Left renal cortex interstitium (tissue), 4 donors: ENCODE measurements at regions not wholly inside any gene's neighbourhood (a gene's known extent, or its start where the extent isn't known, plus 50 kb on each side); places are given as distances from the start of the nearest gene placed in this dataset.

Experiments used
- DNase-seq, 4 donors: peaks; one replicate each; pipeline ENCODE4 v3.0.0-alpha.2; 2013; ENCODE audit warnings: low read depth in 4 of 4, low spot score in 2 of 4, missing footprints in 1 of 4

- no peak for DNase-seq
Measured at GRCh38 chr15:70557521-70558258, 205.7 kb downstream of the UACA start.

- no peak for DNase-seq
Measured at GRCh38 chr15:70556779-70557178, 206.6 kb downstream of the UACA start.

GRCh38 chr15:70556151-70556741 lies 207.1 kb downstream of the UACA start:
- DNase-seq, result no peak

DNA sequence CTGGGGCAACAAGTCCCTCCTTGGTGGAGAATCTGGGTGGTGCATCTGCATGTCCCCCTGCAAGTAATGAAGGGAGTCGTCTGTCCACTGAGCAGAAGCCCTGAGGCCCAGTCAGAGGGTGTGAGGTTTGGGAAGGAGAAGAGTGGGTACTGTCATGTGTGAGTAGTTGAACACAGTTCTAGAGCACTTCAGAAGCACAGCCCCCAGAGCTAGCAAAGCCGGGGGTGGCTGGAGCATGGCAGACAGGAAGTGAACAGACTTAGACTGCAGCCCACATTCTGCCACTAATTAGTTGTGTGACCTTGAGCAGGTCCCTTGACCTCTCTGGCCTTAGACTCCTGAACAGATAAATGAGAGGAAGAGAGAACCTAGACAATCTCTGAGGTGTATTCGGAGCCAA lies 207.6 kb downstream of the UACA start:
- DNase-seq, result no peak

DNA sequence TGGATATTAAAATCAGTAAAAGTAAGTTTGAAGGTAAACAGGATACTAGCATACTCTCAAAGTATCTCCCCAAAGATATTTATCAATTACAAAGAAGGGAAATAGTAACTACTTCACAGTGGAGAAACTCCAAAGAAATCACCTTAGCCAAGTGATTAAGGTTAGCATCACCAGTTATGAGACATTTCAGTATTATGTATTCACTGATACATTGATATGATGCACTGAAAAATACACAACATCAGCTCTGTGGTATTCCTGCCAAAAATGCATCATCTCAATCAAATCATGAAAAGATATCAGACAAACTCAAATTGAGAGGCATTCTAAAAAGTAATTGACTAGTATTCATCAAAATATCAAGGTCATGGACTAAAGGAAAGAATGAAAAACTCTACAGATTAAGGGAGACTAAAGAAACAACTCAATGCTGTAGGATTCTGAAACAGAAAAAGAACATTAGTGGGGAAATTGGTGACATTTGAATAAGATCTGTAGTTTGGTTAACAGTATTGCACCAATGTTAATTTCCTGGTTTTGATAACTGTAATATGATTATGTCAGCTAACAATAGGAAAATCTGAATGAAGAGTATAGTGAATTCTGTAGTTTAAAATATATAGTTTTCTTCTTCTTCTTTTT lies 215.4 kb downstream of the UACA start:
- DNase-seq, result no peak

DNA sequence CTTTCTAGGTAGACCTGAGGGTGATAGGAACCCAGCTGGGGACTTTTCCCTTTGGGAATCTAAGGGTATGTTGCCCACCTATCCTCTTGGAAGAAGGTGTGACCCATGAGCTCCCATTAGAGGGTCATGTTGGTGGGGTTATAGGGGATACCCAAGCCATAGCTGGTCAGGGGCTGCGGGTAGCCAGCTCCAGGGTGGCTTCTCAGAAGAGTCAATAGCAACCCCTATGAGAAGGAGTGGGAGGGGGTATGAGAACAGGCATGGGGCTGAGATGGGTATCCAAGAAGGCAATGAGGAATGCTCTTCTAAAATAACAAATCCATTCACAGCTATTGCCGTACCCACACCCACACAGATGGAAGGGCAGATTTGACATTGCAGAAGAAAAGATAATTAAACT lies 217.8 kb downstream of the UACA start:
- DNase-seq, result no peak

DNA sequence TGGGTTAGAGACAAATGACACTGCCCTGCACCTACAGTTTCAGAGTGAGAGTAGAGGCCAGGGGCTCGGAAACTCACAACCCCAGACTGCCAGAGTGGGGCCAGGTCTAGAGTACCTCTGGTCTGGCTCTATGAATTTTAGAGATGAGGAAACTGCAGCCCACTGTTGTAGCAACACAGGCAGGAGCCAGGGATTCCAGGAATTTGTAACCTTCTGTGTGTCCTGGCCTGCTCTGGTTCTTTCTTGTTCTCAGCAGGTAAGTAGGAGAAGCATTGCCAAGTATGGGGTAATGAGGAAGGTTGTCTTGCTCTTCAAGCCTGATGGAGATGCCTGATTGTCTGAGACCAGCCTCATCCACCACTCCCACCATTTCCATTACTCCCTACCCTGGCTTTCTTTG lies 221.8 kb downstream of the UACA start:
- no peak for DNase-seq

- DNase-seq, result no peak
Measured at GRCh38 chr15:70539912-70540530, 223.3 kb downstream of the UACA start.

DNA sequence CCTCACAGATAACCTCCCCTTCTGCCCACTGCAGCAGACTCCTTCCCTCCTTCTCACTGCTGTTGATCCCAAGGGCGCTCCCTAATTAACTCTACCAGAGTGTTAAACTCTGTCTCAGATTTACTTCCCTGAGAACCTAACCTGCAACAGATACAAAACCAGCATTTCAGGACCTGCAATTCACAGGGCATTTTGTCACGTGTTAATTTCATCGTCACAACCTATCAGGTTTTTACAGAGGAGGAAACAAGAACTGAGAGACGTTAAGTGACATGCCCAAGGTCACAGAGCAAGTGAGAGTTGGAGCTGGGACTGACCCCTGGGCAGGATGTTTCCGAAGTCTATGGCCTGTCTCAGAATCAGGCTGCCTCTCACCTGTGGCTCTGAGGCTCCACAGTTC lies 223.9 kb downstream of the UACA start:
- DNase-seq, result no peak

DNA sequence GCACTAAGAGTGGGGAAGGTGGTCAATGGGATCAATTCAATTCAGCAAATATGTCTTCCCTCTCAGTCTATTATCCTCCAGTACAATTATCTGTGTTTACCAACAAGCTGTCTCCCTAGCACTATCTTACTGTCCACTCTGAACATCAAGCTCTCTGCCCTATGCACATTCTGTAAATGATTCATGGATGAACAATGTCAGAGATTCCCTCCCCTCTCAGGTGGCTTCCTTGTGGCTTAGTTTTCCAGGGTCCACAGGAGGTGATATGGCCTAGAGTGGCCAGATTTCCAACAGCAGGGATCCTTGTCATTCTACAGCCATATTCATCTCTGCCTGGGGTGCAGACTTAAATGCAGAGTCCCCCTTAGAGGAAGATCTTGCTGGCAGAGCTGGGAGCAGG lies 225.1 kb downstream of the UACA start:
- DNase-seq, result no peak

GRCh38 chr15:70535955-70536338 lies 227.4 kb downstream of the UACA start:
- no peak for DNase-seq

GRCh38 chr15:70535071-70535954 lies 228.0 kb downstream of the UACA start:
- no peak for DNase-seq

DNA sequence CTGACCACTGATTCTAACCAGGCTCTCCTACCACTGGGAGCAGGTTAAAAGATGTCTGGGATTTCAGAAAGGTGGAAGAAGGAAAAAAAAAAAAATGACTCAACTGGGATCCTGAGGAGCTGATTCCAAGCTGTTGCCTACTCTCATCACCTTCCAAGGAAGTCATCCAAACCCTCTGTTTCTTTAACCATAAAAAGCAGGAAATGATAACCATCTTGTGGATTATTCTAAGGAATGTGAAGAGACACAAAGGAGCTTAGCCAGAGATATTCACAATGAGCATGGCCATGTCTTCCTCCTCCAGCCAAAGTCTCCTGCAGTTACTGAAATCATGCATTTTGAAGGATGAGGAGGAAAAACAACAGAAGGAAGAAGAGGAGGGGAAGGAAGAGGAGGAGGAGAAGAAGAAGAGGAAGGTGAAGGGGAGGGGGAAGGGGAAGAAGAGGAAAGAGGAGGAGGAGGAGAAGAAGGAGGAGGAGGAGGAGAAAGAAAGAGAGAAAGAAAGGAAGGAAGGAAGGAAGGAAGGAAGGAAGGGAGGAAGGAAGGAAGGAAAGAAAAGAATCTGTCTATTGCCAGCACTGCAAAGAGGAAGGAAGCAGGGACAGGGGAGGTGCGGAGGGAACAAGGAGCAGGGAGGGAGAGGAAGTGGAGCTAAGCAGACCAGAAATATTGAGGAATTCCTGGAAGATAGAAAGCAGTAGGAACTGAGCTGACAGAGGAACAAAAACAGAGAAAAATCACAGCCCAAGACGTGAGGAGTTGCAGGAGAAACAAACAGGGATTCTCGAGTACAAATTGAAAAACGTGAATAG lies 229.2 kb downstream of the UACA start:
- DNase-seq, result no peak

GRCh38 chr15:70532531-70533186 lies 230.7 kb downstream of the UACA start:
- DNase-seq, result no peak

DNA sequence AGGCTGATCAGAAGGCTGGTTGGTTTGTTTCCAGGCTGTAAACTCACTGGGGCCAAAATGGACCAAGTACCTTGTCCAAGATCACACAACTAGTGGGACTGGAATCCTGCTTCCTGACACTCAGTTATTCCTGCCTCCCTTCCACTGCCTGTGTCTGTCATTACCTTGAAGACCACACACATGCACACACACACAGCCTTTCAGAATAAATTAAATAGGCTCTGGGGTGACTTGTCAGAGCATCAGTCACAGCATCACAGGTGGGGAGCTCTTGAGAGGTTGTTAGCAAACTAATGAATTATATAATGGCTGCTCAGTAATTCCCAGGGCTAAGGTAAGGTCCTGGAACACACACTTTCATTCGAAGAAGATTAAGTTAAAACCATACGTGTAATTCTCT lies 231.8 kb downstream of the UACA start:
- DNase-seq, result no peak

GRCh38 chr15:70530906-70531305 lies 232.5 kb downstream of the UACA start:
- no peak for DNase-seq

DNA sequence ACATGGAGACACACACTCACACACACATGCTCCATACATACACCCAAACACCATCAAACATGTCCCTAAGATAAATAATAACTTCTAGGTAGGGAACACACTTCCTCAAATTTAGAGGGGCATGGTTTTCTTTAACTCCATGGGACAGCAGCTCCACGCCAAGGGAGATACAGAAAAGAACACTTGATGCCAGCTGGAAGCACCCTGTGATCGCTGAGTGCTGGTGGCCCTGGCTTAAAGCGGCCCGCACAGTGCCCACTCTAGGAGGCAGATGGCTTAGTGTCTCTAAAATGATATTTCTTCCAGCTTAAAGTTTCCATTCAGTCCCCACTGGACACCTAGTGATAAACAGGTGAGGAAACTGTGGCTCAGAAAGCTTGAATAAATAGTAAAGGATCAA lies 232.9 kb downstream of the UACA start:
- DNase-seq, result no peak

GRCh38 chr15:70530017-70530499 lies 233.3 kb downstream of the UACA start:
- no peak for DNase-seq

GRCh38 chr15:70528816-70529215 lies 234.5 kb downstream of the UACA start:
- DNase-seq, result no peak
